ENCODE measurements at regions not wholly inside any gene's neighbourhood (a gene's known extent, or its start where the extent isn't known, plus 50 kb on each side); places are given as distances from the start of the nearest gene placed in this dataset.

DNA sequence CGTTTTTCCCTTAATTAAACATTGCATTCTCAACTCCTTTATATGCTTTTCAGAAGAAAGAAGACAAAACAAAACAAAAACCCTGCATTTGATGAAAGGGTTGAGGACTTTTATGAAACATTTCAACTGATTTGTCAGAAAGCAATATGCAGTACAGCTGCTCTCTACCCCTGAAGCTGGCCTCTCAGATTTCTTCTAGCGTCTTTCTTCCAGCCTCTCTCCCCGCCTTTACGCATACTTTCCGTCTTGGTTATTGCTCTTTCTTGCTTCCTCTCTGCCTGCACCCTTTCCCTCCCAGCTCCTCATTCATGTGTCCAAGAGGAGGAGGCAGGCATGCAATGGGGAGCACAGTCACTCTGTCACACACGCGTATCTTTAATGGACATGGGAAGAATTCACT lies 91.0 kb upstream of the COL1A2 start:
- in situ Hi-C loops (cut with HindIII; ENCODE audit: low pct_ligation_motif_present, low sequenced_read_pairs), result no loop called here
- DNase-seq, result peak; percentile 68
- Histone ChIP-seq H3K4me3 (ENCODE audit: low read depth, low read length) (no peak overlapping the region), H3K27me3 (replicated peaks) (no peaks in the 10 kb centered on the region), H3K27ac (no peak overlapping the region), H3K36me3 (replicated peaks) (no peaks in the 10 kb centered on the region)
- TF ChIP-seq, protein P1, sequence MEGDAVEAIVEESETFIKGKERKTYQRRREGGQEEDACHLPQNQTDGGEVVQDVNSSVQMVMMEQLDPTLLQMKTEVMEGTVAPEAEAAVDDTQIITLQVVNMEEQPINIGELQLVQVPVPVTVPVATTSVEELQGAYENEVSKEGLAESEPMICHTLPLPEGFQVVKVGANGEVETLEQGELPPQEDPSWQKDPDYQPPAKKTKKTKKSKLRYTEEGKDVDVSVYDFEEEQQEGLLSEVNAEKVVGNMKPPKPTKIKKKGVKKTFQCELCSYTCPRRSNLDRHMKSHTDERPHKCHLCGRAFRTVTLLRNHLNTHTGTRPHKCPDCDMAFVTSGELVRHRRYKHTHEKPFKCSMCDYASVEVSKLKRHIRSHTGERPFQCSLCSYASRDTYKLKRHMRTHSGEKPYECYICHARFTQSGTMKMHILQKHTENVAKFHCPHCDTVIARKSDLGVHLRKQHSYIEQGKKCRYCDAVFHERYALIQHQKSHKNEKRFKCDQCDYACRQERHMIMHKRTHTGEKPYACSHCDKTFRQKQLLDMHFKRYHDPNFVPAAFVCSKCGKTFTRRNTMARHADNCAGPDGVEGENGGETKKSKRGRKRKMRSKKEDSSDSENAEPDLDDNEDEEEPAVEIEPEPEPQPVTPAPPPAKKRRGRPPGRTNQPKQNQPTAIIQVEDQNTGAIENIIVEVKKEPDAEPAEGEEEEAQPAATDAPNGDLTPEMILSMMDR (IDR thresholded peaks at IDR 0.05; ENCODE audit: low read depth, low read length, missing control alignments), result no peak

DNA sequence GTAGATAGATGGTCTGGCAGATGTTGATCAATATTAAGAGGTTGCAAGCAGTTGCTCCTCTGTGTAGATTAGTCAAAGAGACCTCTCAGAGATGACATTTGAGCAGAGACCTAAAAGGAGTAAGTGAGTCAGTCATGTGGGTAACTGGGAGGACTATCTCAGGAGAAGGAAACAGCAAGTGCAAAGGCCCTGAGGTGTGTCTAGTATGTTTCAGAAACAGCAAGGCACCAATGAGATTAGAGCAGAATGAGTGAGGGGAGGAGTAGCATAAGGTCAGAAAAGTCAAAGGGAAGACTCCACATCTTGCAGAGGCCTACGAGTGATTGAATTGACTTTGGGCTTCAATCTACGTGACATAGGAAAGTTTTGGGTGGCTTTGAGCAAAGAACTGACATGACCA lies 89.8 kb upstream of the COL1A2 start:
- H3K4me3 ChIP-seq (ENCODE audit: low read depth, low read length), result no peak overlapping the region
- in situ Hi-C loops (cut with HindIII; ENCODE audit: low pct_ligation_motif_present, low sequenced_read_pairs), result no loop called here
- H3K36me3 ChIP-seq (replicated peaks), result no peaks in the 10 kb centered on the region
- TF ChIP-seq, protein P1 (IDR thresholded peaks at IDR 0.05; ENCODE audit: low read depth, low read length, missing control alignments), result no peak
- no peak overlapping the region for H3K27ac ChIP-seq
- H3K27me3 ChIP-seq (replicated peaks), result no peaks in the 10 kb centered on the region
- DNase-seq, result no peak

DNA sequence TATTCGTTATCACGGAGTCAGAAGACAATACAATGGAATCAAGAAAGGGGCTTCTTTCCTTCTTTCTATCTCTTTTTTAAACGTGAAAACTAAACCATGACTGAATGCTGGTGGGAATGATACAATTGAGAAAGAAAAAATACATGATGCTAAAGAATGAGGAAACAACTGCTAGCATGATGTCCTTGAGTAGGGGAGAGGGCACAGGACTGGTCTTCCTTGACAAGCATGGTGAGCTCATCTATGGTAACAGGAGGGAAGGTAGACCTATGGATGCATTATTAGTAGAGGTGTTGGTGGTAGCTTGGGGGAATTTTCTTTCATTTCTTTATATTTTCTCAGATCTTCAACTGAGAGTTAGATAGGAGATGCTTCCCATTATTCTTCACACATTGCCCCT lies 88.9 kb upstream of the COL1A2 start:
- TF ChIP-seq, protein P1 (IDR thresholded peaks at IDR 0.05; ENCODE audit: low read depth, low read length, missing control alignments), result no peak
- no peak for DNase-seq
- in situ Hi-C loops (cut with HindIII; ENCODE audit: low pct_ligation_motif_present, low sequenced_read_pairs), result no loop called here
- H3K27ac ChIP-seq, result no peak overlapping the region
- H3K36me3 ChIP-seq (replicated peaks), result no peaks in the 10 kb centered on the region
- H3K4me3 ChIP-seq (ENCODE audit: low read depth, low read length), result no peak overlapping the region
- H3K27me3 ChIP-seq (replicated peaks), result no peaks in the 10 kb centered on the region

DNA sequence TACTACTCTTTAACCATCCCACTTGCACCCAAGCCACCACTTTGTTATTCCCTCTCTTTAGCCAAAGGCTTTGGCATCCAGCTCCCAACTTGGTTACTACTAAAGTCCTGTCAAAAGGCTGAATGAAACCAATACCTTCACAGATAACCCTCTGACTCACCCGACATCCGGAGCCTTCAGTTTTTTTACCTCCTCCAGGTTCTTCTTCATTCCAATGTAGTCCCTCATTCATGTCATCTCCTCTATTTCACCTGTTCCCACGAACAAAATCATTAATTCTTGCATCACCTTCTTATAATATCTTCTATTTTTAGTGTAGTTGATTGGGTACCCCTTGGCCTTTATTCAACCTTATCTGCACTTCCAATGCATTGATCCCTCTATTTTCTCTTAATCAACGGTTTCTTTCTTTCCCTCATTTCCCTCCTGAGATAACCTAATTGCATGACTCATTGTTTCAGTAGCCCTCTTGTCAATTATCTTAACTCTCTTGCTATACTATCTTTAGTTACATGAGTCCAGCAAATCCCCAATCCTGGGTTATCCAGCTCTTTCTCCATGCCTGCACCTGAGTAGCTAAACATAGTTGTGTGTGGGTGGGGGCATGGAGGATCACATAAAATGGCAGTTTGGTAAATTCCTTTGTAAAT lies 87.2 kb upstream of the COL1A2 start:
- Histone ChIP-seq H3K27ac (no peak overlapping the region), H3K4me3 (ENCODE audit: low read depth, low read length) (no peak overlapping the region), H3K27me3 (replicated peaks) (no peaks in the 10 kb centered on the region), H3K36me3 (replicated peaks) (no peaks in the 10 kb centered on the region)
- DNase-seq, result no peak
- in situ Hi-C loops (cut with HindIII; ENCODE audit: low pct_ligation_motif_present, low sequenced_read_pairs), result no loop called here
- TF ChIP-seq, protein P1 (IDR thresholded peaks at IDR 0.05; ENCODE audit: low read depth, low read length, missing control alignments), result no peak

DNA sequence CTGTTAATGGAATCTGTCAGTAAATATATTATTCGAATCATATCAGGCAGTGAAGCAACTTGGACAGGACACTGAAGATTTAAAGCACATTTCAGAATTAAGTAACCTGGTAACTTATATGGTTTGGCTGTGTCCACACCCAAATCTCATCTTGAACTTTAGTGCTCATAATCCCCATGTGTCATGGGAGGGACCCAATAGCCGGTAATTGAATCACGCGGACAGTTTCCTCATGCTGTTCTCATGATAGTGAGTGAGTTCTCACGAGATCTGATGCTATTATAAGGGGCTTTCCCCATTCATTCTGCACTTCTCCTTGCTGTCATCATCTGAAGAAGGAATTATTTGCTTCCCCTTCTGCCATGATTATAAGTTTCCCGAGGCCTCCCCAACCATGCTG lies 83.2 kb upstream of the COL1A2 start:
- no peaks in the 10 kb centered on the region for H3K36me3 ChIP-seq (replicated peaks)
- no peak overlapping the region for H3K27ac ChIP-seq
- in situ Hi-C loops (cut with HindIII; ENCODE audit: low pct_ligation_motif_present, low sequenced_read_pairs), result no loop called here
- no peaks in the 10 kb centered on the region for H3K27me3 ChIP-seq (replicated peaks)
- no peak overlapping the region for H3K4me3 ChIP-seq (ENCODE audit: low read depth, low read length)
- TF ChIP-seq, protein P1 (IDR thresholded peaks at IDR 0.05; ENCODE audit: low read depth, low read length, missing control alignments), result no peak
- DNase-seq, result no peak

DNA sequence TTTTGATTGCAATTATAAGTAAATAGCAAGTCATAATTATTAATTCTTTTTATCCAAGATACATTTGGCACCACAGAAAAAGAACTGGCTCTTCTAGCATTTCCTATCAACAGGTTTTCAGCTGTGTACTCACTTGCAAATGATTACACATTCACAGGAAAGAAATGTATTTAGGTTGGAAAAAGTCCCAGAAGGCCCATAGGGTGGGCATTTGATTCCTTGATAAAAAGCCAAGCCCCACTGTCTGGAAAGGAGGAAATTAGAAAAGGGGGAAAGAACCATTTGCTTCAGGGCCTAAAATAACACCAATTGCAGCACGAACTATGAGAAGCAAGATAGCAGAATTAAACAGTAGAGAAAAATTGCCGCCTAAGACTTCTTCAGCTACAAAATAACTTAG lies 80.8 kb upstream of the COL1A2 start:
- in situ Hi-C loops (cut with HindIII; ENCODE audit: low pct_ligation_motif_present, low sequenced_read_pairs), result no loop called here
- no peaks in the 10 kb centered on the region for H3K36me3 ChIP-seq (replicated peaks)
- H3K27me3 ChIP-seq (replicated peaks), result no peaks in the 10 kb centered on the region
- no peak overlapping the region for H3K4me3 ChIP-seq (ENCODE audit: low read depth, low read length)
- peak; percentile 65 for DNase-seq
- H3K27ac ChIP-seq, result peak overlapping the region; percentile 50
- TF ChIP-seq, protein P1 (IDR thresholded peaks at IDR 0.05; ENCODE audit: low read depth, low read length, missing control alignments), result no peak

Data from brain microvascular endothelial cell (primary cell).